GM21576 (cell line): ENCODE measurements at regions not wholly inside any gene's neighbourhood (a gene's known extent, or its start where the extent isn't known, plus 50 kb on each side); places are given as distances from the start of the nearest gene placed in this dataset.
"Not testable (repeated sequence)": the region's sequence is repeated elsewhere in the genome, so short reads cannot be mapped to it uniquely, and the experiment has no call there.

ENCODE experiments used
- ATAC-seq: cut with Tn5 transposase; IDR thresholded peaks from one replicate; pipeline ENCODE4 v1.9.1; 2021; ENCODE audit warnings: mild to moderate bottlenecking, moderate library complexity; ENCODE audit not compliant: unreplicated experiment

- no peak for ATAC-seq
Measured at GRCh38 chr16:65621640-65622039, 499.8 kb upstream of the CDH11 start.

- no peak for ATAC-seq
Measured at GRCh38 chr16:65619606-65620005, 497.7 kb upstream of the CDH11 start.

GRCh38 chr16:65618931-65619330 is 497.1 kb upstream of the CDH11 start:
- ATAC-seq: no peak

GRCh38 chr16:65618333-65618732 is 496.5 kb upstream of the CDH11 start:
- no peak for ATAC-seq

GRCh38 chr16:65617421-65617820 is 495.6 kb upstream of the CDH11 start:
- ATAC-seq: no peak

- no peak for ATAC-seq
Measured at GRCh38 chr16:65608455-65608854, 486.6 kb upstream of the CDH11 start.

GRCh38 chr16:65604771-65605170 is 482.9 kb upstream of the CDH11 start:
- ATAC-seq: no peak

- no peak for ATAC-seq
Measured at GRCh38 chr16:65601781-65602180, 479.9 kb upstream of the CDH11 start.

- ATAC-seq: no peak
Measured at GRCh38 chr16:65600629-65601028, 478.8 kb upstream of the CDH11 start.

- no peak for ATAC-seq
Measured at GRCh38 chr16:65600046-65600445, 478.2 kb upstream of the CDH11 start.

GRCh38 chr16:65598621-65599020 is 476.8 kb upstream of the CDH11 start:
- ATAC-seq: no peak

GRCh38 chr16:65583498-65583897 is 461.6 kb upstream of the CDH11 start:
- no peak for ATAC-seq

GRCh38 chr16:65579050-65579449 is 457.2 kb upstream of the CDH11 start:
- ATAC-seq: no peak

GRCh38 chr16:65576631-65577030 is 454.8 kb upstream of the CDH11 start:
- ATAC-seq: no peak

- no peak for ATAC-seq
Measured at GRCh38 chr16:65576139-65576538, 454.3 kb upstream of the CDH11 start.

- no peak for ATAC-seq
Measured at GRCh38 chr16:65574326-65574966, 452.6 kb upstream of the CDH11 start.

- ATAC-seq: no peak
Measured at GRCh38 chr16:65572156-65572555, 450.3 kb upstream of the CDH11 start.

- ATAC-seq: no peak
Measured at GRCh38 chr16:65570261-65570660, 448.4 kb upstream of the CDH11 start.

- no peak for ATAC-seq
Measured at GRCh38 chr16:65559846-65560245, 438.0 kb upstream of the CDH11 start.

GRCh38 chr16:65549689-65550088 is 427.8 kb upstream of the CDH11 start:
- ATAC-seq: not testable (repeated sequence)

GRCh38 chr16:65548470-65548869 is 426.6 kb upstream of the CDH11 start:
- no peak for ATAC-seq

- ATAC-seq: no peak
Measured at GRCh38 chr16:65547772-65548446, 426.0 kb upstream of the CDH11 start.

GRCh38 chr16:65546353-65546791 is 424.5 kb upstream of the CDH11 start:
- no peak for ATAC-seq
